ENCODE measurements at regions not wholly inside any gene's neighbourhood (a gene's known extent, or its start where the extent isn't known, plus 50 kb on each side); places are given as distances from the start of the nearest gene placed in this dataset.
A peak's percentile ranks its signal among the peaks of the same experiment; 100 is the strongest.

- DNase-seq (ENCODE audit: low read depth): no peak
Measured at GRCh38 chr15:36356466-36356865, 223.0 kb upstream of the CDIN1 start.

- no peak for DNase-seq (ENCODE audit: low read depth)
Measured at GRCh38 chr15:36356978-36357601, 222.3 kb upstream of the CDIN1 start.

- peak; percentile 77 for DNase-seq (ENCODE audit: low read depth)
Measured at GRCh38 chr15:36358094-36358493, 221.3 kb upstream of the CDIN1 start.

GRCh38 chr15:36358523-36358922, 220.9 kb upstream of the CDIN1 start:
- DNase-seq (ENCODE audit: low read depth): no peak

GRCh38 chr15:36359286-36359685, 220.1 kb upstream of the CDIN1 start:
- no peak for DNase-seq (ENCODE audit: low read depth)

- DNase-seq (ENCODE audit: low read depth): no peak
Measured at GRCh38 chr15:36361351-36361870, 218.0 kb upstream of the CDIN1 start.

- DNase-seq (ENCODE audit: low read depth): no peak
Measured at GRCh38 chr15:36362509-36362915, 216.9 kb upstream of the CDIN1 start.

- no peak for DNase-seq (ENCODE audit: low read depth)
Measured at GRCh38 chr15:36363335-36363734, 216.1 kb upstream of the CDIN1 start.

GRCh38 chr15:36364377-36364776, 215.0 kb upstream of the CDIN1 start:
- DNase-seq (ENCODE audit: low read depth): no peak

GRCh38 chr15:36365963-36366362, 213.5 kb upstream of the CDIN1 start:
- DNase-seq (ENCODE audit: low read depth): no peak

GRCh38 chr15:36370051-36370730, 209.2 kb upstream of the CDIN1 start:
- no peak for DNase-seq (ENCODE audit: low read depth)

GRCh38 chr15:36370731-36371112, 208.7 kb upstream of the CDIN1 start:
- DNase-seq (ENCODE audit: low read depth): peak; percentile 83

- DNase-seq (ENCODE audit: low read depth): no peak
Measured at GRCh38 chr15:36371509-36371908, 207.9 kb upstream of the CDIN1 start.

GRCh38 chr15:36372968-36373367, 206.5 kb upstream of the CDIN1 start:
- DNase-seq (ENCODE audit: low read depth): no peak

- no peak for DNase-seq (ENCODE audit: low read depth)
Measured at GRCh38 chr15:36373550-36373949, 205.9 kb upstream of the CDIN1 start.

- no peak for DNase-seq (ENCODE audit: low read depth)
Measured at GRCh38 chr15:36389107-36389506, 190.3 kb upstream of the CDIN1 start.

GRCh38 chr15:36390491-36390890, 188.9 kb upstream of the CDIN1 start:
- DNase-seq (ENCODE audit: low read depth): no peak

- no peak for DNase-seq (ENCODE audit: low read depth)
Measured at GRCh38 chr15:36392676-36393266, 186.7 kb upstream of the CDIN1 start.

GRCh38 chr15:36398212-36398611, 181.2 kb upstream of the CDIN1 start:
- DNase-seq (ENCODE audit: low read depth): no peak

- no peak for DNase-seq (ENCODE audit: low read depth)
Measured at GRCh38 chr15:36399276-36399675, 180.2 kb upstream of the CDIN1 start.

GRCh38 chr15:36400936-36401585, 178.4 kb upstream of the CDIN1 start:
- no peak for DNase-seq (ENCODE audit: low read depth)

- DNase-seq (ENCODE audit: low read depth): no peak
Measured at GRCh38 chr15:36401586-36401966, 177.8 kb upstream of the CDIN1 start.

GRCh38 chr15:36403351-36403750, 176.1 kb upstream of the CDIN1 start:
- no peak for DNase-seq (ENCODE audit: low read depth)

Data from HS-5 (cell line).